GM19328 (cell line): ENCODE measurements at regions not wholly inside any gene's neighbourhood (a gene's known extent, or its start where the extent isn't known, plus 50 kb on each side); places are given as distances from the start of the nearest gene placed in this dataset.
"Not testable (repeated sequence)": the region's sequence is repeated elsewhere in the genome, so short reads cannot be mapped to it uniquely, and the experiment has no call there.

Experiments
- ATAC-seq: cut with Tn5 transposase; IDR thresholded peaks from one replicate; pipeline ENCODE4 v1.9.1; 2021; ENCODE audit warnings: mild to moderate bottlenecking, moderate library complexity; ENCODE audit not compliant: unreplicated experiment

- no peak for ATAC-seq
These were observed 527.8 kb upstream of the AUTS2 start for GRCh38 chr7:69070476-69070875.

- ATAC-seq: no peak
These were observed 521.7 kb upstream of the AUTS2 start for GRCh38 chr7:69076566-69076965.

GRCh38 chr7:69078997-69079769, 519.1 kb upstream of the AUTS2 start:
- ATAC-seq: no peak

GRCh38 chr7:69087281-69087680, 511.0 kb upstream of the AUTS2 start:
- ATAC-seq: not testable (repeated sequence)

- ATAC-seq: no peak
These were observed 510.1 kb upstream of the AUTS2 start for GRCh38 chr7:69088185-69088584.

GRCh38 chr7:69090936-69091335, 507.3 kb upstream of the AUTS2 start:
- ATAC-seq: no peak

- no peak for ATAC-seq
These were observed 506.8 kb upstream of the AUTS2 start for GRCh38 chr7:69091521-69091920.

- ATAC-seq: no peak
These were observed 503.1 kb upstream of the AUTS2 start for GRCh38 chr7:69095127-69095526.

- no peak for ATAC-seq
These were observed 502.6 kb upstream of the AUTS2 start for GRCh38 chr7:69095649-69096048.

- no peak for ATAC-seq
These were observed 494.3 kb upstream of the AUTS2 start for GRCh38 chr7:69104023-69104422.

- ATAC-seq: no peak
These were observed 493.2 kb upstream of the AUTS2 start for GRCh38 chr7:69105092-69105491.

- ATAC-seq: no peak
These were observed 492.3 kb upstream of the AUTS2 start for GRCh38 chr7:69105981-69106380.

- ATAC-seq: not testable (repeated sequence)
These were observed 491.8 kb upstream of the AUTS2 start for GRCh38 chr7:69106449-69106848.

GRCh38 chr7:69106946-69107345, 491.3 kb upstream of the AUTS2 start:
- ATAC-seq: not testable (repeated sequence)

GRCh38 chr7:69108097-69108496, 490.2 kb upstream of the AUTS2 start:
- no peak for ATAC-seq

GRCh38 chr7:69109246-69109645, 489.0 kb upstream of the AUTS2 start:
- ATAC-seq: no peak

GRCh38 chr7:69109879-69110278, 488.4 kb upstream of the AUTS2 start:
- ATAC-seq: no peak

GRCh38 chr7:69110450-69111050, 487.7 kb upstream of the AUTS2 start:
- ATAC-seq: no peak

- ATAC-seq: no peak
These were observed 483.9 kb upstream of the AUTS2 start for GRCh38 chr7:69114374-69114773.

GRCh38 chr7:69115788-69116187, 482.5 kb upstream of the AUTS2 start:
- no peak for ATAC-seq

- not testable (repeated sequence) for ATAC-seq
These were observed 482.1 kb upstream of the AUTS2 start for GRCh38 chr7:69116196-69116595.

GRCh38 chr7:69122953-69123352, 475.3 kb upstream of the AUTS2 start:
- no peak for ATAC-seq
